IMR-90 (cell line): ENCODE measurements at regions not wholly inside any gene's neighbourhood (a gene's known extent, or its start where the extent isn't known, plus 50 kb on each side); places are given as distances from the start of the nearest gene placed in this dataset.

Experiments
- ATAC-seq: fragments of 200-7000 bp; cut with Tn5 transposase; 2 replicates; pipeline ENCODE4 v1.9.1; 2020; ENCODE audit warnings: low read depth, mild to moderate bottlenecking, moderate library complexity
- BruUV-seq: library from RNA; stranded (reverse); fragments of 400-500 nt; replicated peaks from 2 replicates; lab custom pipeline; 2021; lab: Mats Ljungman, UMichigan
- CTCF ChIA-PET: fragments of 300-600 bp; formaldehyde crosslinking; extraction: SDS; loops from one replicate; lab custom pipeline; 2021; ENCODE audit warnings: antibody characterized with exemption; lab: Yijun Ruan, JAX
- POLR2A ChIA-PET: fragments of 300-600 bp; sonication (Branson Sonifier 250); formaldehyde crosslinking; loops from one replicate; lab custom pipeline; 2022; ENCODE audit warnings: antibody characterized with exemption; ENCODE audit not compliant: unreplicated experiment; lab: Charles Lee
- DNase-seq: peaks from one replicate; pipeline ENCODE4 v3.0.0; 2013
- H2AFZ ChIP-seq: replicated peaks from 2 replicates; pipeline ENCODE3; 2013; ENCODE audit warnings: low read length, mild to moderate bottlenecking; ENCODE audit not compliant: poor library complexity
- H2AK5ac ChIP-seq: 2 replicates; pipeline ENCODE4 v1.6.1; 2013; ENCODE audit warnings: low read depth, low read length, inconsistent platforms
- H2AK9ac ChIP-seq: replicated peaks from 2 replicates; pipeline ENCODE3; 2013; ENCODE audit warnings: mild to moderate bottlenecking, low read depth, low read length, moderate library complexity; ENCODE audit not compliant: poor library complexity
- H2BK120ac ChIP-seq: 2 replicates; pipeline ENCODE4 v1.6.1; 2013; ENCODE audit warnings: low read depth, low read length, inconsistent platforms
- H2BK15ac ChIP-seq: 3 replicates; pipeline ENCODE4 v1.6.1; 2013; ENCODE audit warnings: low read depth, low read length, inconsistent platforms
- H2BK20ac ChIP-seq: 2 replicates; pipeline ENCODE4 v1.6.1; 2013; ENCODE audit warnings: low read depth, mild to moderate bottlenecking, inconsistent platforms, low read length, moderate library complexity
- H2BK5ac ChIP-seq: 2 replicates; pipeline ENCODE4 v1.6.1; 2013; ENCODE audit warnings: mild to moderate bottlenecking, low read depth, low read length, inconsistent platforms; ENCODE audit not compliant: poor library complexity, severe bottlenecking
- H3K14ac ChIP-seq: replicated peaks from 2 replicates; pipeline ENCODE4 v1.6.1; 2013; ENCODE audit warnings: low read depth, low read length, inconsistent platforms
- H3K18ac ChIP-seq: 2 replicates; pipeline ENCODE4 v1.6.1; 2013; ENCODE audit warnings: low read depth, low read length, control low read depth
- H3K23ac ChIP-seq: 2 replicates; pipeline ENCODE4 v1.6.1; 2013; ENCODE audit warnings: low read depth, low read length, inconsistent platforms
- H3K27ac ChIP-seq: 2 replicates; pipeline ENCODE4 v1.5.1; 2013; ENCODE audit warnings: mild to moderate bottlenecking, control low read depth, low read length; ENCODE audit not compliant: insufficient read depth
- H3K27me3 ChIP-seq: 2 replicates; pipeline ENCODE4 v1.6.1; 2013; ENCODE audit warnings: low read length; ENCODE audit not compliant: control insufficient read depth, insufficient read depth
- H3K36me3 ChIP-seq: 2 replicates; pipeline ENCODE4 v1.6.1; 2013; ENCODE audit warnings: low read length, mixed read lengths; ENCODE audit not compliant: control insufficient read depth, insufficient read depth
- H3K4ac ChIP-seq: 2 replicates; pipeline ENCODE4 v1.6.1; 2013; ENCODE audit warnings: low read depth, low read length, inconsistent platforms
- H3K4me1 ChIP-seq: 2 replicates; pipeline ENCODE4 v1.6.1; 2013; ENCODE audit warnings: low read length, mixed read lengths; ENCODE audit not compliant: control insufficient read depth, insufficient read depth
- H3K4me2 ChIP-seq: 2 replicates; pipeline ENCODE4 v1.6.1; 2013; ENCODE audit warnings: low read depth, mild to moderate bottlenecking, control low read depth, low read length, moderate library complexity
- H3K4me3 ChIP-seq: 2 replicates; pipeline ENCODE4 v1.5.1; 2013; ENCODE audit warnings: low read depth, mild to moderate bottlenecking, control low read depth, low read length, moderate library complexity; ENCODE audit not compliant: insufficient read depth
- H3K56ac ChIP-seq: 2 replicates; pipeline ENCODE4 v1.6.1; 2013; ENCODE audit warnings: low read length, inconsistent platforms; ENCODE audit not compliant: insufficient read depth; ENCODE audit errors: extremely low read depth
- H3K79me1 ChIP-seq, 2 experiments: 2 replicates each; pipeline ENCODE4 v1.6.1; 2013; ENCODE audit warnings: low read length in 2 of 2, inconsistent platforms in 1 of 2, low read depth in 1 of 2
- H3K9ac ChIP-seq: 2 replicates; pipeline ENCODE4 v1.6.1; 2013; ENCODE audit warnings: low read depth, low read length, control low read depth
- H3K9me1 ChIP-seq: 2 replicates; pipeline ENCODE4 v1.6.1; 2013; ENCODE audit warnings: low read length, inconsistent platforms; ENCODE audit not compliant: insufficient read depth
- H3K9me3 ChIP-seq: 2 replicates; pipeline ENCODE4 v1.6.1; 2013; ENCODE audit warnings: low read length; ENCODE audit not compliant: control insufficient read depth, insufficient read depth
- H4K20me1 ChIP-seq: 2 replicates; pipeline ENCODE4 v1.6.1; 2013; ENCODE audit warnings: low read length, inconsistent platforms; ENCODE audit not compliant: insufficient read depth
- H4K5ac ChIP-seq: 2 replicates; pipeline ENCODE4 v1.6.1; 2013; ENCODE audit warnings: mild to moderate bottlenecking, low read depth, low read length, control low read depth
- H4K8ac ChIP-seq, 2 experiments: 2 replicates each; pipeline ENCODE4 v1.6.1; 2013; ENCODE audit warnings: low read depth in 2 of 2, low read length in 2 of 2, control low read depth in 1 of 2, inconsistent platforms in 1 of 2
- H4K91ac ChIP-seq: 2 replicates; pipeline ENCODE4 v1.6.1; 2013; ENCODE audit warnings: low read depth, low read length, inconsistent platforms; ENCODE audit not compliant: insufficient read depth
- BHLHE40 ChIP-seq: fragments of 150-350 bp; IDR thresholded peaks from 2 replicates; pipeline ENCODE4 v1.6.1; 2016; ENCODE audit warnings: mild to moderate bottlenecking, low read depth, low read length
- CEBPB ChIP-seq: IDR thresholded peaks from 2 replicates; pipeline ENCODE4 v1.6.1; 2012; ENCODE audit warnings: low read depth, low read length, improper control_type of control experiment
- CHD1 ChIP-seq: IDR thresholded peaks from 2 replicates; pipeline ENCODE4 v1.6.1; 2012; ENCODE audit warnings: low read depth, low read length, improper control_type of control experiment
- CTCF ChIP-seq: conservative IDR thresholded peaks from 2 replicates; pipeline ENCODE4 v1.5.1; 2012; ENCODE audit warnings: mild to moderate bottlenecking, low read depth, low read length, improper control_type of control experiment
- ELK1 ChIP-seq: fragments of 150-350 bp; IDR thresholded peaks from 2 replicates; pipeline ENCODE4 v1.6.1; 2016; ENCODE audit warnings: low read depth, mild to moderate bottlenecking, low read length, moderate library complexity, borderline replicate concordance
- FOS ChIP-seq: fragments of 150-350 bp; IDR thresholded peaks from 2 replicates; pipeline ENCODE4 v1.6.1; 2016; ENCODE audit warnings: low read depth, low read length
- MAFK ChIP-seq: IDR thresholded peaks from 2 replicates; pipeline ENCODE4 v1.6.1; 2012; ENCODE audit warnings: low read depth, low read length, improper control_type of control experiment
- MAZ ChIP-seq: IDR thresholded peaks from 2 replicates; pipeline ENCODE4 v1.6.1; 2012; ENCODE audit warnings: low read depth, mild to moderate bottlenecking, low read length, improper control_type of control experiment, moderate library complexity, borderline replicate concordance
- MXI1 ChIP-seq: IDR thresholded peaks from 2 replicates; pipeline ENCODE4 v1.6.1; 2012; ENCODE audit warnings: low read depth, mild to moderate bottlenecking, low read length, moderate library complexity, borderline replicate concordance
- NFE2L2 ChIP-seq: fragments of 150-350 bp; IDR thresholded peaks from 2 replicates; pipeline ENCODE4 v1.6.1; 2016; ENCODE audit warnings: low read depth, mild to moderate bottlenecking, low read length
- POLR2A ChIP-seq: IDR thresholded peaks from 2 replicates; pipeline ENCODE4 v1.6.1; 2012; ENCODE audit warnings: mild to moderate bottlenecking, low read depth, low read length
- RAD21 ChIP-seq: IDR thresholded peaks from 2 replicates; pipeline ENCODE4 v1.6.1; 2012; ENCODE audit warnings: low read length, improper control_type of control experiment
- RCOR1 ChIP-seq: IDR thresholded peaks from 2 replicates; pipeline ENCODE4 v1.6.1; 2012; ENCODE audit warnings: mild to moderate bottlenecking, low read length, improper control_type of control experiment; ENCODE audit not compliant: insufficient replicate concordance
- RFX5 ChIP-seq: IDR thresholded peaks from 2 replicates; pipeline ENCODE4 v1.8.0; 2012; ENCODE audit warnings: low read depth, mild to moderate bottlenecking, low read length, moderate library complexity
- SMC3 ChIP-seq: fragments of 150-350 bp; IDR thresholded peaks from 2 replicates; pipeline ENCODE4 v1.6.1; 2016; ENCODE audit warnings: low read depth, mild to moderate bottlenecking, antibody characterized with exemption, low read length, moderate library complexity
- USF2 ChIP-seq: fragments of 150-350 bp; IDR thresholded peaks from 2 replicates; pipeline ENCODE4 v1.6.1; 2017; ENCODE audit warnings: mild to moderate bottlenecking, antibody characterized with exemption, low read length, low read depth
- WGBS, 2 experiments: methylation state at CpG; one replicate each; pipeline versions ENCODE4 v1.1.5 to v1.1.7; 2013; ENCODE audit warnings: missing lambda C conversion rate in 2 of 2; ENCODE audit not compliant: insufficient read length in 1 of 2; ENCODE audit errors: extremely low coverage in 2 of 2; 5-methylcytosine and 5-hydroxymethylcytosine counted together
- dilution Hi-C: fragments of 300-500 bp; cut with HindIII; formaldehyde crosslinking; loops from one replicate; pipeline ENCODE4 v1.14.3; 2018; ENCODE audit warnings: low sequenced_read_pairs; ENCODE audit not compliant: unreplicated experiment
- in situ Hi-C: fragments of 300-500 bp; cut with MboI; formaldehyde crosslinking; loops from 3 replicates; pipeline ENCODE4 v1.14.3; 2019; ENCODE audit warnings: low sequenced_read_pairs, inconsistent platforms, mixed read lengths
- intact Hi-C: fragments of 100-400 bp; cut with micrococcal nuclease; formaldehyde crosslinking; loops from 2 replicates; pipeline ENCODE4 v1.10.0; 2022

GRCh38 chr9:117974108-117974507 is 269.9 kb downstream of the TLR4 start:
- H2BK120ac ChIP-seq: no peak overlapping the region
- H3K18ac ChIP-seq: no peak overlapping the region
- H3K56ac ChIP-seq: no peak overlapping the region
- intact Hi-C loops (no loop called here), dilution Hi-C loops (no loop called here), in situ Hi-C loops (no loop called here)
- POLR2A ChIA-PET: no interaction called here
- no TSS peak for BruUV-seq
- H2BK15ac ChIP-seq: no peak overlapping the region
- TF ChIP-seq NFE2L2: no peak
- TF ChIP-seq CEBPB: no peak
- no peak for TF ChIP-seq MAZ
- no peak for TF ChIP-seq CHD1
- no peak for TF ChIP-seq MAFK
- no peak for TF ChIP-seq BHLHE40
- no peak for TF ChIP-seq SMC3
- TF ChIP-seq ELK1: no peak
- TF ChIP-seq CTCF: no peak
- no peak for TF ChIP-seq RCOR1
- no peak for TF ChIP-seq FOS
- no peak for TF ChIP-seq MXI1
- TF ChIP-seq USF2: no peak
- no peak for TF ChIP-seq RFX5
- TF ChIP-seq RAD21: no peak
- TF ChIP-seq POLR2A: no peak
- no peak overlapping the region for H2AK9ac ChIP-seq
- no peaks in the 10 kb centered on the region for H3K79me1 ChIP-seq
- H3K27me3 ChIP-seq: no peaks in the 10 kb centered on the region
- H3K4me2 ChIP-seq: no peak overlapping the region
- H3K9me1 ChIP-seq: no peaks in the 10 kb centered on the region
- peaks cover 6% of the 10 kb centered on the region; the same call in 1 of the 2 replicates for H3K9me3 ChIP-seq
- no CpG with 5 or more reads among the region's 3 CpGs for WGBS, 2 experiments
- no peak overlapping the region for H3K4me3 ChIP-seq
- DNase-seq (no peak), ATAC-seq (no peak)
- no peak overlapping the region for H2AFZ ChIP-seq
- H4K8ac ChIP-seq: no peak overlapping the region
- H2AK5ac ChIP-seq: no peak overlapping the region
- no peaks in the 10 kb centered on the region for H3K4me1 ChIP-seq
- no peak overlapping the region for H3K14ac ChIP-seq
- H4K20me1 ChIP-seq: no peaks in the 10 kb centered on the region
- H3K36me3 ChIP-seq: no peaks in the 10 kb centered on the region
- H3K23ac ChIP-seq: no peak overlapping the region
- H4K5ac ChIP-seq: no peak overlapping the region
- no peak overlapping the region for H4K91ac ChIP-seq
- CTCF ChIA-PET: no interaction called here
- H3K4ac ChIP-seq: no peak overlapping the region
- no peak overlapping the region for H2BK20ac ChIP-seq
- no peak overlapping the region for H2BK5ac ChIP-seq
- H3K27ac ChIP-seq: no peak overlapping the region
- no peak overlapping the region for H3K9ac ChIP-seq
